NCI-H446 treated with DMSO at 0.1 percent for 48 hours (cell line): ENCODE measurements at regions not wholly inside any gene's neighbourhood (a gene's known extent, or its start where the extent isn't known, plus 50 kb on each side); places are given as distances from the start of the nearest gene placed in this dataset.

Experiments used
- DNase-seq: peaks from one replicate; lab custom pipeline; 2025; lab: John Stamatoyannopoulos, UW

- no peak for DNase-seq
Observed at GRCh38 chr3:18827664-18828063, 320.6 kb upstream of the KCNH8 start.

- no peak for DNase-seq
Observed at GRCh38 chr3:18825665-18826064, 322.6 kb upstream of the KCNH8 start.

- no peak for DNase-seq
Observed at GRCh38 chr3:18813300-18813699, 335.0 kb upstream of the KCNH8 start.

- DNase-seq, result no peak
Observed at GRCh38 chr3:18812316-18812715, 336.0 kb upstream of the KCNH8 start.

GRCh38 chr3:18810306-18810661, 338.0 kb upstream of the KCNH8 start:
- DNase-seq, result no peak

- DNase-seq, result no peak
Observed at GRCh38 chr3:18809640-18810305, 338.5 kb upstream of the KCNH8 start.

- no peak for DNase-seq
Observed at GRCh38 chr3:18808429-18808828, 339.9 kb upstream of the KCNH8 start.

- no peak for DNase-seq
Observed at GRCh38 chr3:18807593-18807992, 340.7 kb upstream of the KCNH8 start.

GRCh38 chr3:18806633-18807032, 341.7 kb upstream of the KCNH8 start:
- DNase-seq, result no peak

GRCh38 chr3:18797378-18797777, 350.9 kb upstream of the KCNH8 start:
- no peak for DNase-seq

- DNase-seq, result no peak
Observed at GRCh38 chr3:18795078-18795477, 353.2 kb upstream of the KCNH8 start.

- DNase-seq, result no peak
Observed at GRCh38 chr3:18791752-18792151, 356.6 kb upstream of the KCNH8 start.

GRCh38 chr3:18791182-18791581, 357.1 kb upstream of the KCNH8 start:
- DNase-seq, result no peak

- DNase-seq, result no peak
Observed at GRCh38 chr3:18790384-18790783, 357.9 kb upstream of the KCNH8 start.

- no peak for DNase-seq
Observed at GRCh38 chr3:18789734-18790133, 358.6 kb upstream of the KCNH8 start.

GRCh38 chr3:18787441-18787840, 360.9 kb upstream of the KCNH8 start:
- DNase-seq, result no peak

GRCh38 chr3:18786650-18787323, 361.5 kb upstream of the KCNH8 start:
- no peak for DNase-seq

GRCh38 chr3:18782191-18782590, 357.1 kb upstream of the SATB1 start:
- no peak for DNase-seq

GRCh38 chr3:18780959-18781358, 355.8 kb upstream of the SATB1 start:
- DNase-seq, result no peak

GRCh38 chr3:18779704-18780103, 354.6 kb upstream of the SATB1 start:
- DNase-seq, result no peak

GRCh38 chr3:18778598-18778997, 353.5 kb upstream of the SATB1 start:
- DNase-seq, result no peak

- no peak for DNase-seq
Observed at GRCh38 chr3:18778094-18778493, 353.0 kb upstream of the SATB1 start.

- no peak for DNase-seq
Observed at GRCh38 chr3:18775501-18775900, 350.4 kb upstream of the SATB1 start.
